SK-N-SH (cell line): ENCODE measurements at regions not wholly inside any gene's neighbourhood (a gene's known extent, or its start where the extent isn't known, plus 50 kb on each side); places are given as distances from the start of the nearest gene placed in this dataset.

ENCODE experiments used
- CTCF ChIA-PET: fragments of 300-600, 350-600 bp; formaldehyde crosslinking; extraction: SDS; loops from one replicate; lab custom pipeline; 2021; lab: Yijun Ruan, JAX
- POLR2A ChIA-PET: fragments of 350-600 bp; sonication (Branson Sonifier 250); formaldehyde crosslinking; extraction: SDS; loops from one replicate; lab custom pipeline; 2020; ENCODE audit warnings: antibody characterized with exemption, inconsistent platforms; lab: Yijun Ruan, JAX
- DNase-seq: peaks from one replicate; pipeline ENCODE4 v3.0.0; 2012
- H2AFZ ChIP-seq: fragments of 200-600 bp; sonication (generic); 2 replicates; pipeline ENCODE4 v1.8.1; 2016; ENCODE audit warnings: antibody characterized with exemption, mild to moderate bottlenecking, low read depth
- H3F3A ChIP-seq: fragments of 200-600 bp; sonication (generic); replicated peaks from 2 replicates; pipeline ENCODE3; 2016; ENCODE audit warnings: antibody characterized with exemption, mild to moderate bottlenecking; ENCODE audit not compliant: insufficient read depth
- H3K27ac ChIP-seq, 2 experiments: fragments of 200-500 bp in 1 of 2; fragments of 200-600 bp in 1 of 2; sonication (Bioruptor generic) in 1 of 2; sonication (generic), shearing (Covaris generic) in 1 of 2; 2 replicates each; pipeline versions ENCODE4 v1.5.1 to v1.6.1; 2014 to 2016; ENCODE audit warnings: low read depth in 2 of 2, inconsistent platforms in 1 of 2, low read length in 1 of 2, mild to moderate bottlenecking in 1 of 2, mixed read lengths in 1 of 2
- H3K27me3 ChIP-seq: fragments of 200-600 bp; sonication (generic), shearing (Covaris generic); 2 replicates; pipeline ENCODE4 v1.6.1; 2016; ENCODE audit warnings: mixed run types; ENCODE audit not compliant: insufficient read depth
- H3K36me3 ChIP-seq, 2 experiments: fragments of 200-500 bp in 1 of 2; fragments of 200-600 bp in 1 of 2; sonication (Bioruptor generic) in 1 of 2; sonication (generic) in 1 of 2; replicated peaks in 1 of 2; 2 replicates each; pipeline versions ENCODE3 to v1.5.1; 2014 to 2016; ENCODE audit warnings: low read length in 1 of 2, mild to moderate bottlenecking in 1 of 2; ENCODE audit not compliant: insufficient read depth in 2 of 2, control insufficient read depth in 1 of 2
- H3K4me1 ChIP-seq, 2 experiments: fragments of 200-500 bp in 1 of 2; fragments of 200-600 bp in 1 of 2; sonication (Bioruptor generic) in 1 of 2; sonication (generic), shearing (Covaris generic) in 1 of 2; 2 replicates each; pipeline versions ENCODE4 v1.5.1 to v1.6.1; 2014 to 2016; ENCODE audit warnings: low read depth in 1 of 2, low read length in 1 of 2, mixed run types in 1 of 2; ENCODE audit not compliant: insufficient read depth in 2 of 2, control insufficient read depth in 1 of 2
- H3K4me2 ChIP-seq: fragments of 200-600 bp; sonication (generic), shearing (Covaris generic); 2 replicates; pipeline ENCODE4 v1.6.1; 2017; ENCODE audit warnings: mixed run types
- H3K4me3 ChIP-seq, 2 experiments: fragments of 200-500 bp in 1 of 2; fragments of 200-600 bp in 1 of 2; sonication (Bioruptor generic) in 1 of 2; sonication (generic), shearing (Covaris generic) in 1 of 2; 2 replicates each; pipeline versions ENCODE4 v1.5.1 to v1.8.1; 2014 to 2016; ENCODE audit warnings: low read depth in 2 of 2, inconsistent platforms in 1 of 2, low read length in 1 of 2, mild to moderate bottlenecking in 1 of 2, mixed read lengths in 1 of 2, moderate library complexity in 1 of 2
- H3K79me2 ChIP-seq: fragments of 200-600 bp; sonication (generic); 2 replicates; pipeline ENCODE4 v1.8.1; 2017; ENCODE audit warnings: mild to moderate bottlenecking; ENCODE audit not compliant: insufficient read depth
- H3K9ac ChIP-seq: fragments of 200-600 bp; sonication (generic); 2 replicates; pipeline ENCODE4 v1.6.1; 2017; ENCODE audit warnings: mixed run types
- H3K9me2 ChIP-seq: fragments of 200-600 bp; sonication (generic); 2 replicates; pipeline ENCODE4 v1.6.1; 2017; ENCODE audit warnings: mixed run types
- H3K9me3 ChIP-seq: fragments of 200-600 bp; sonication (generic); 2 replicates; pipeline ENCODE4 v1.6.1; 2017; ENCODE audit warnings: mixed run types, mild to moderate bottlenecking, moderate library complexity
- H4K20me1 ChIP-seq: fragments of 200-600 bp; sonication (generic); 2 replicates; pipeline ENCODE4 v1.6.1; 2017; ENCODE audit warnings: mild to moderate bottlenecking, mixed run types; ENCODE audit not compliant: insufficient read depth
- ELF1 ChIP-seq: IDR thresholded peaks from 2 replicates; pipeline ENCODE4 v1.4.0; 2012
- FOXM1 ChIP-seq: IDR thresholded peaks from 2 replicates; pipeline ENCODE4 v1.4.0; 2012; ENCODE audit warnings: low read depth, mild to moderate bottlenecking
- GABPA ChIP-seq: IDR thresholded peaks from 2 replicates; pipeline ENCODE4 v1.4.0; 2012; ENCODE audit warnings: low read depth, mild to moderate bottlenecking
- MEF2A ChIP-seq: IDR thresholded peaks from 2 replicates; pipeline ENCODE4 v1.4.0; 2012; ENCODE audit warnings: low read depth, borderline replicate concordance
- NFIC ChIP-seq: IDR thresholded peaks from 2 replicates; pipeline ENCODE4 v1.4.0; 2012; ENCODE audit warnings: borderline replicate concordance
- POLR2AphosphoS5 ChIP-seq: IDR thresholded peaks from 2 replicates; pipeline ENCODE4 v1.6.1; 2012; ENCODE audit warnings: low read depth, low read length
- RAD21 ChIP-seq: IDR thresholded peaks from 2 replicates; pipeline ENCODE4 v1.6.1; 2012; ENCODE audit warnings: mild to moderate bottlenecking, low read length
- REST ChIP-seq: IDR thresholded peaks from 2 replicates; pipeline ENCODE4 v1.6.1; 2012; ENCODE audit warnings: mild to moderate bottlenecking, low read depth, low read length, moderate library complexity
- RXRA ChIP-seq: IDR thresholded peaks from 2 replicates; pipeline ENCODE4 v1.4.0; 2012; ENCODE audit warnings: low read depth, mild to moderate bottlenecking, borderline replicate concordance
- TCF12 ChIP-seq: IDR thresholded peaks from 2 replicates; pipeline ENCODE4 v1.4.0; 2012
- USF1 ChIP-seq: IDR thresholded peaks from 2 replicates; pipeline ENCODE4 v1.4.0; 2012; ENCODE audit warnings: low read depth, borderline replicate concordance
- ZBTB33 ChIP-seq: IDR thresholded peaks from 2 replicates; pipeline ENCODE4 v1.4.0; 2012; ENCODE audit warnings: low read depth, borderline replicate concordance
- WGBS: methylation state at CpG from one replicate; pipeline ENCODE4 v1.1.6; 2017; ENCODE audit warnings: low lambda C conversion rate; 5-methylcytosine and 5-hydroxymethylcytosine counted together
- TF ChIP-seq, protein P1 (sequence below): IDR thresholded peaks from 2 replicates; pipeline ENCODE4; 2012
- TF ChIP-seq, protein P2 (sequence below): fragments of 150-350 bp; IDR thresholded peaks from 2 replicates; pipeline ENCODE4 v1.6.1; 2016; ENCODE audit warnings: mild to moderate bottlenecking, low read depth, low read length

GRCh38 chr18:67265464-67266245 is 250.9 kb downstream of the DSEL start (continued):
- TF ChIP-seq ZBTB33 (peak; percentile 33; the same call in 1 of the 2 replicates), RXRA (peak; percentile 92), ELF1 (no peak), TCF12 (peak; percentile 85), GABPA (no peak), MEF2A (peak; percentile 68), USF1 (no peak), FOXM1 (0 out of 2 replicates have a peak, but pooled peaks have one; percentile 66), REST (no peak)

DNA sequence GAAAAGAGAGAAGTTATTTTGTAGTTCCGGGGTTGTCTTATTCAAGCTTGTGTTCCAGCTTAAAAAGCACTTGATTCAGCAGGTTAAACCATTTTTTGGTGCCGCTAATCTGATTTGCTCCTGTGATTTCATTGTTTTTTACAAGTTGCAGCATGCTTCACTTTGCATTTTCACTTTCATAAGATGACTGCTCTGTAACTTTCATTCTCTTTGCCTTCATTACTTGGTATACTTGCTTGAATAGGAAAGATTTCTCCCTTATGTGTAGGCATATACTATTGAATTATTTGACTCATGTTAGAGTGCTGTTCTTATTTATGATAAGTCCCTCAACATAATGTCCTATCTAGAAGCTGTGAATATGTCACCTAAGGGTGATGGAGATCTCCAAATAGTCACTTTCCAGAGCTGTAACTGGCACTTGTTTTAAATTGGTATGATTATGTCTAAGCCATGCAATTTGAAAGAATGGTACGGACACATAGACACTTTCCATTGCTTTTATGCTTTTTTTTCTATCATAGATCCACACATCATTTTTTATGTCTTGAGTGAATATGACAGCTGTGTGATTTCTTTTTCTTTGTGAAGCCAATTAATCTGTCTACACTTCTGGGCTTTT is 254.5 kb downstream of the DSEL start:
- no peak overlapping the region for H3K4me3 ChIP-seq
- H3K27me3 ChIP-seq, result no peaks in the 10 kb centered on the region
- H3K4me2 ChIP-seq, result no peak overlapping the region
- peaks cover 26% of the 10 kb centered on the region for H3F3A ChIP-seq
- H3K4me1 ChIP-seq, result peaks cover 0 to 13% of the 10 kb centered on the region in 2 experiments; a peak in 3 of 4 replicates
- ChIA-PET CTCF (no interaction called here), POLR2A (no interaction called here)
- H3K9me2 ChIP-seq, result no peaks in the 10 kb centered on the region
- no peak for DNase-seq
- H2AFZ ChIP-seq, result no peak overlapping the region
- H4K20me1 ChIP-seq, result no peaks in the 10 kb centered on the region
- WGBS, result 93% methylated on average over 3 of the region's 3 CpGs
- no peak overlapping the region for H3K9ac ChIP-seq
- H3K36me3 ChIP-seq, result no peaks in the 10 kb centered on the region
- H3K9me3 ChIP-seq, result no peaks in the 10 kb centered on the region
- H3K79me2 ChIP-seq, result no peaks in the 10 kb centered on the region
- H3K27ac ChIP-seq, result no peak overlapping the region
- TF ChIP-seq RAD21 (no peak), NFIC (no peak), GABPA (no peak), REST (no peak), POLR2AphosphoS5 (no peak), ZBTB33 (no peak), FOXM1 (no peak)
- TF ChIP-seq, protein P1, sequence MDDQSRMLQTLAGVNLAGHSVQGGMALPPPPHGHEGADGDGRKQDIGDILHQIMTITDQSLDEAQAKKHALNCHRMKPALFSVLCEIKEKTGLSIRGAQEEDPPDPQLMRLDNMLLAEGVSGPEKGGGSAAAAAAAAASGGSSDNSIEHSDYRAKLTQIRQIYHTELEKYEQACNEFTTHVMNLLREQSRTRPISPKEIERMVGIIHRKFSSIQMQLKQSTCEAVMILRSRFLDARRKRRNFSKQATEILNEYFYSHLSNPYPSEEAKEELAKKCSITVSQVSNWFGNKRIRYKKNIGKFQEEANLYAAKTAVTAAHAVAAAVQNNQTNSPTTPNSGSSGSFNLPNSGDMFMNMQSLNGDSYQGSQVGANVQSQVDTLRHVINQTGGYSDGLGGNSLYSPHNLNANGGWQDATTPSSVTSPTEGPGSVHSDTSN, result no peak
- TF ChIP-seq, protein P2, sequence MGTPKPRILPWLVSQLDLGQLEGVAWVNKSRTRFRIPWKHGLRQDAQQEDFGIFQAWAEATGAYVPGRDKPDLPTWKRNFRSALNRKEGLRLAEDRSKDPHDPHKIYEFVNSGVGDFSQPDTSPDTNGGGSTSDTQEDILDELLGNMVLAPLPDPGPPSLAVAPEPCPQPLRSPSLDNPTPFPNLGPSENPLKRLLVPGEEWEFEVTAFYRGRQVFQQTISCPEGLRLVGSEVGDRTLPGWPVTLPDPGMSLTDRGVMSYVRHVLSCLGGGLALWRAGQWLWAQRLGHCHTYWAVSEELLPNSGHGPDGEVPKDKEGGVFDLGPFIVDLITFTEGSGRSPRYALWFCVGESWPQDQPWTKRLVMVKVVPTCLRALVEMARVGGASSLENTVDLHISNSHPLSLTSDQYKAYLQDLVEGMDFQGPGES, result no peak
